Right atrium auricular region (tissue), 2 donors: ENCODE measurements at regions not wholly inside any gene's neighbourhood (a gene's known extent, or its start where the extent isn't known, plus 50 kb on each side); places are given as distances from the start of the nearest gene placed in this dataset.

Experiments used
- DNase-seq: peaks from one replicate; pipeline ENCODE4 v3.0.0-alpha.2; 2019; ENCODE audit warnings: low spot score
- H3K27ac ChIP-seq, 2 donors: fragments of 200-600 bp; sonication (generic); 1 replicate in 1 of 2; 2 replicates in 1 of 2; pipeline ENCODE4 v1.5.1; 2016 to 2019
- H3K27me3 ChIP-seq, 2 donors: fragments of 200-600 bp; sonication (generic); one replicate each; pipeline versions ENCODE4 v1.5.1 to v1.6.0; 2017 to 2019
- H3K36me3 ChIP-seq: fragments of 200-600 bp; sonication (generic); one replicate; pipeline ENCODE4 v1.5.1; 2016
- H3K4me1 ChIP-seq, 2 donors: fragments of 200-600 bp; sonication (generic); one replicate each; pipeline versions ENCODE4 v1.5.1 to v1.6.0; 2017 to 2019
- H3K4me3 ChIP-seq, 2 donors: fragments of 200-600 bp; sonication (generic); 1 replicate in 1 of 2; 2 replicates in 1 of 2; pipeline ENCODE4 v1.5.1; 2017 to 2019; ENCODE audit warnings: mild to moderate bottlenecking in 1 of 2, moderate library complexity in 1 of 2
- H3K9me3 ChIP-seq, 2 donors: fragments of 200-600 bp; sonication (generic); one replicate each; pipeline ENCODE4 v1.5.1; 2019
- CTCF ChIP-seq, 2 donors: fragments of 200-600 bp; sonication (generic); IDR thresholded peaks; one replicate each; pipeline ENCODE4 v1.5.1; 2019; ENCODE audit warnings: antibody characterized with exemption in 2 of 2

GRCh38 chr15:95616306-95616705, 714.2 kb upstream of the NR2F2 start:
- Histone ChIP-seq H3K27me3 (no peaks in the 10 kb centered on the region), H3K4me3 (no peak overlapping the region), H3K9me3 (no peaks in the 10 kb centered on the region), H3K36me3 (no peaks in the 10 kb centered on the region), H3K4me1 (no peaks in the 10 kb centered on the region), H3K27ac (no peak overlapping the region)
- no peak for DNase-seq
- no peak for TF ChIP-seq CTCF (IDR thresholded peaks at IDR 0.05)

DNA sequence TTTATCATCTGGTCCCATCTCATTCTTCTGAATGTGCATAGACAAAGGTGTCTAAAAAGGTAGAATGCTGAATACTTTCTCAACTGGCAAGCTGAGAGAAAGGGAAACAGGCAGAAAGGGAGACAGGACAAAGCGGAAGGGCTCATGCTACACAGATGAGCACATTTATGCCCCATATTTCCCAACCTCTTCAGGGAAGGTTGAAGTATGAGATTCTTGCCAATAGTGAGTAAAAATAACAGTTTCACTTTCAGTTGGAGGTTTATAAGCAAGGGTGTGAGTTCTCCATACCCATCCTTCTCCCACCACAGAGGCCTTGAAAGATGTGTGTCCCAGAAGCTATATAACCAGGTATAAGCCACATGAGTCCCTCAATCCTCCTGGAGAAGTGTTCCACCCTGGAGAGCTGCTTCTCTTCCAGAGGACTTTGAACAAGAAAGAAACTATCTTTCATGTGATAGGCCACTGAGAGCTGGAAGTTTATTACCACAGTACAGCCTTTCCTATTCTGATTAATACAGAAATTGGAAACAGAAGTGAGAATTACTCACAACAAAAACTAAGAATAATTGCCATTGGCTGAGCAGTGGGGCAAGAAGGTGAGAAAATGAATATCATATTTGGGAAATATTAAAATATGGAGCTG, 709.4 kb upstream of the NR2F2 start:
- Histone ChIP-seq H3K36me3 (no peaks in the 10 kb centered on the region), H3K27ac (no peak overlapping the region), H3K9me3 (no peaks in the 10 kb centered on the region), H3K4me3 (no peak overlapping the region), H3K4me1 (no peaks in the 10 kb centered on the region), H3K27me3 (no peaks in the 10 kb centered on the region)
- DNase-seq, result no peak
- TF ChIP-seq CTCF (IDR thresholded peaks at IDR 0.05), result no peak

DNA sequence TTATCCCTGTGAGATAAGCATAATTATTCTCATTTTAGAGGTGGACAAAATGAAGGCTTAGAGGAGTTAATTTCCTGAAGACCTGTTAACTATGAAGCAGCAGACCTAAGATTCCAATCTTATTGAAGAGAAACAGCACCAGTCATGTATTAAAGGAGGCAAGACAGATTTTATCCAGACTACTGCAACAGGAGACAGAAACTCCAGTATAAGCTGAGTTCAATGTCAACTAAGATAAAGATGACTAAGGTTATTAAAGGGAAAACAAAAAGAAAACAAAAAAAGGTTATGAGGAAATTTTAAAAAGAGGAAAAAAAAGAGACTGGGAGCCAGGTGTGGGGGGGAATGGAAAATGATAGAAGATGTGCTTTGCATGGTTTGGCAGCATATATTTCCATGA, 707.7 kb upstream of the NR2F2 start:
- H3K4me1 ChIP-seq, result no peaks in the 10 kb centered on the region
- DNase-seq, result no peak
- H3K36me3 ChIP-seq, result no peaks in the 10 kb centered on the region
- H3K27me3 ChIP-seq, result no peaks in the 10 kb centered on the region
- TF ChIP-seq CTCF (IDR thresholded peaks at IDR 0.05), result no peak
- H3K9me3 ChIP-seq, result no peaks in the 10 kb centered on the region
- no peak overlapping the region for H3K4me3 ChIP-seq
- no peak overlapping the region for H3K27ac ChIP-seq

- Histone ChIP-seq H3K27ac (peak overlapping the region in 1 of 2 donors; percentile 36), H3K36me3 (no peaks in the 10 kb centered on the region), H3K9me3 (no peaks in the 10 kb centered on the region), H3K4me3 (no peak overlapping the region), H3K27me3 (no peaks in the 10 kb centered on the region), H3K4me1 (no peaks in the 10 kb centered on the region)
- no peak for DNase-seq
- TF ChIP-seq CTCF (IDR thresholded peaks at IDR 0.05), result no peak
Measured at GRCh38 chr15:95624100-95624499, 706.4 kb upstream of the NR2F2 start.

DNA sequence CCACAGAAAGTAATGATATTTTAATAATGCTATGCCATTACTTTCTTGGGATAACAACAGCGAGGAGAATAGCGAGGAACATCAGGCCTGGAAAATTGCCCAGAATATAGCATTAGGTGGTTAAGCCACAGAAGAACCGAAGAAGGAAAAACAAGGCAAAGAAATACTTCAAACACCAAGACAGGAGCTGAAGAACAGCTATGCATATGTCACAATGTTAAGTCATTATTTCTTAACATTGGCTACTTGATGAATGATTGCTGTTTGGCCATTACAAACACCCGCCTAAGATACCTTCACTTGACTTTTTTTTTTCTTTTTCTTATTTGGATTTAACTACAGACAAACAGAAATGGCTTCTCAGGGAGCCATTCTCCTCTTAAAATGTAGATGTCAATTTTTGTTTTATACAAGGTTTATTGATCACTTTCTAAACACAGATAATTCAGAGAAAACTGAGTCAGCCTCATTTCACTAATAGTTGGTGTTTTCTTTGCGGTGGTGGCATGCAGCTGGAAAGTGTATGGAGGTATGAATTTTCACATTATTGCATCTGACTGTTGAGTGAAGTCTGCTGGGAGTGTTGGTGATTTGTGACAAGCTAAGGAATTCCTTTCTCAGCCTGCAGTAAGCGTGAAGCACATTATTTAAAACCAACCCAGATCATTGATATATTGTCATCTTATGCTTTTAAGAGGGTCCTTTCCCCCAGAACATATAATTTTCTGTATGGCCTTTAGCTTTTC, 705.7 kb upstream of the NR2F2 start:
- Histone ChIP-seq H3K4me3 (no peak overlapping the region), H3K9me3 (no peaks in the 10 kb centered on the region), H3K36me3 (no peaks in the 10 kb centered on the region), H3K4me1 (no peaks in the 10 kb centered on the region), H3K27me3 (no peaks in the 10 kb centered on the region), H3K27ac (peak overlapping the region in 1 of 2 donors; percentile 36)
- no peak for TF ChIP-seq CTCF (IDR thresholded peaks at IDR 0.05)
- no peak for DNase-seq
